GM18517 (cell line): ENCODE measurements at regions not wholly inside any gene's neighbourhood (a gene's known extent, or its start where the extent isn't known, plus 50 kb on each side); places are given as distances from the start of the nearest gene placed in this dataset.

Source experiments
- ATAC-seq: cut with Tn5 transposase; IDR thresholded peaks from one replicate; pipeline ENCODE4 v1.9.1; 2021; ENCODE audit warnings: mild to moderate bottlenecking, moderate library complexity; ENCODE audit not compliant: unreplicated experiment

- no peak for ATAC-seq
These were observed 122.8 kb upstream of the LGALSL start for GRCh38 chr2:64331114-64331645.

- no peak for ATAC-seq
These were observed 121.9 kb upstream of the LGALSL start for GRCh38 chr2:64331849-64332699.

- no peak for ATAC-seq
These were observed 117.8 kb upstream of the LGALSL start for GRCh38 chr2:64336171-64336570.

GRCh38 chr2:64337314-64337713 lies 116.6 kb upstream of the LGALSL start:
- no peak for ATAC-seq

- no peak for ATAC-seq
These were observed 115.9 kb upstream of the LGALSL start for GRCh38 chr2:64338108-64338507.

GRCh38 chr2:64338910-64339500 lies 115.0 kb upstream of the LGALSL start:
- ATAC-seq: no peak

GRCh38 chr2:64341461-64341860 lies 112.5 kb upstream of the LGALSL start:
- no peak for ATAC-seq

GRCh38 chr2:64342195-64343099 lies 111.5 kb upstream of the LGALSL start:
- ATAC-seq: no peak

GRCh38 chr2:64344999-64345576 lies 108.9 kb upstream of the LGALSL start:
- ATAC-seq: no peak

- ATAC-seq: no peak
These were observed 108.0 kb upstream of the LGALSL start for GRCh38 chr2:64345998-64346397.

- ATAC-seq: no peak
These were observed 105.4 kb upstream of the LGALSL start for GRCh38 chr2:64348386-64349130.

GRCh38 chr2:64349131-64349530 lies 104.8 kb upstream of the LGALSL start:
- no peak for ATAC-seq

GRCh38 chr2:64350996-64351395 lies 103.0 kb upstream of the LGALSL start:
- ATAC-seq: no peak

- ATAC-seq: no peak
These were observed 101.7 kb upstream of the LGALSL start for GRCh38 chr2:64352292-64352691.

- no peak for ATAC-seq
These were observed 98.9 kb upstream of the LGALSL start for GRCh38 chr2:64354857-64355680.

- ATAC-seq: no peak
These were observed 97.1 kb upstream of the LGALSL start for GRCh38 chr2:64356906-64357305.

GRCh38 chr2:64359171-64359891 lies 94.6 kb upstream of the LGALSL start:
- ATAC-seq: no peak

GRCh38 chr2:64359892-64360657 lies 93.9 kb upstream of the LGALSL start:
- no peak for ATAC-seq
